ENCODE measurements at regions not wholly inside any gene's neighbourhood (a gene's known extent, or its start where the extent isn't known, plus 50 kb on each side); places are given as distances from the start of the nearest gene placed in this dataset.

DNA sequence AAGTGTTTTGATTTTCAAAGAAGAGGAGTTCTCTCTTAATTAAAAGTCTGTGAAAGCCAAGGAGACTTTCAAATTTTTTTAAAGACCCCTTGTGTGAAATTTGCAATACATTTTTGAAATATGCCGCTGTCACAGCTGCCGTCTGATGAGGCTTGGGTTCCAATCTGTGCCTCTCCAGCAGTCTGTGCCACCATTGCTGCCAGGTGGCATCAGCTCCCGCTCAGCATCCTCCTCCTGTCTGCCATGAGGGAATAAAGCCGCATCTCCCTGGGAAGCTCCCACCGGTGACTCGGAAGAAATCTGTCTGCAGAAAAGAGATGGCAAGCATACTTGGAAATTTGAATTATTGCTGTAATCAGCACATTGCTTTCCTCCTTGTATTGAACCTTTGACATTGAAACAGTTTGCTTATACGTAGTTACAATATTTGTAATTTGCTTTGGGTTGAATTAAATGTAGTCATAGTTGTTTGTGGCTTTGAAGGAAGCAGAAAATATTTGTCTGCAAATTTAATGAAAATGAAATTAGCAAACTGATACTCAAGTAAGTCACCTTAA is 145.7 kb upstream of the SNX2 start:
- TF ChIP-seq, protein P1, sequence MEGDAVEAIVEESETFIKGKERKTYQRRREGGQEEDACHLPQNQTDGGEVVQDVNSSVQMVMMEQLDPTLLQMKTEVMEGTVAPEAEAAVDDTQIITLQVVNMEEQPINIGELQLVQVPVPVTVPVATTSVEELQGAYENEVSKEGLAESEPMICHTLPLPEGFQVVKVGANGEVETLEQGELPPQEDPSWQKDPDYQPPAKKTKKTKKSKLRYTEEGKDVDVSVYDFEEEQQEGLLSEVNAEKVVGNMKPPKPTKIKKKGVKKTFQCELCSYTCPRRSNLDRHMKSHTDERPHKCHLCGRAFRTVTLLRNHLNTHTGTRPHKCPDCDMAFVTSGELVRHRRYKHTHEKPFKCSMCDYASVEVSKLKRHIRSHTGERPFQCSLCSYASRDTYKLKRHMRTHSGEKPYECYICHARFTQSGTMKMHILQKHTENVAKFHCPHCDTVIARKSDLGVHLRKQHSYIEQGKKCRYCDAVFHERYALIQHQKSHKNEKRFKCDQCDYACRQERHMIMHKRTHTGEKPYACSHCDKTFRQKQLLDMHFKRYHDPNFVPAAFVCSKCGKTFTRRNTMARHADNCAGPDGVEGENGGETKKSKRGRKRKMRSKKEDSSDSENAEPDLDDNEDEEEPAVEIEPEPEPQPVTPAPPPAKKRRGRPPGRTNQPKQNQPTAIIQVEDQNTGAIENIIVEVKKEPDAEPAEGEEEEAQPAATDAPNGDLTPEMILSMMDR (IDR thresholded peaks at IDR 0.05): no peak
- DNase-seq: no peak
- Mint-ChIP-seq H3K9me3 (no peaks in the 10 kb centered on the region; the same call in 1 of the 2 replicates), H3K4me1 (ENCODE audit: low read depth) (no peaks in the 10 kb centered on the region), H3K36me3 (ENCODE audit: low read depth) (no peaks in the 10 kb centered on the region), H3K27me3 (ENCODE audit: insufficient read depth) (no peaks in the 10 kb centered on the region), H3K27ac (no peak overlapping the region), H3K4me3 (no peak overlapping the region)

DNA sequence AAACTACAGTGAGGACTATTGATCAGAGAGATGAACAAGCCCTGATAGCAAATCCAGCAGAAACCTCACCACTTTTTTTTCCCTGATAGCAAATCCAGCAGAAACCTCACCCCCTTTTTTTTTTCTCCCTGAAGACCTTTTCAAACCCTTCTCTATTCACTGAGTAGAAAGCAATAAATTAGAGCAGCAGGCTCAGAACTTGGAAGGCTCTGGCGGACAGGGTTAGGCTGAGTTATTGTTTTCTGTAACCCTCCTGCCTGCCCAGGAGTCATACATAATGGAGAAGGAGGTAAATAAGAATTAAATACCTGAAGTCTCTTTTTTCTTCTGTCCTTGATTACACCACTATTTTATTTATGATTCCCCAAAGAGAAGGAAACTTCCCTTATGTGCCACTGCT is 136.3 kb upstream of the SNX2 start:
- H3K9me3 Mint-ChIP-seq: peaks cover 7% of the 10 kb centered on the region; the same call in 1 of the 2 replicates
- peaks cover 2% of the 10 kb centered on the region for H3K27me3 Mint-ChIP-seq (ENCODE audit: insufficient read depth)
- no peak for DNase-seq
- no peak overlapping the region for H3K27ac Mint-ChIP-seq
- TF ChIP-seq, protein P1 (IDR thresholded peaks at IDR 0.05): no peak
- H3K4me3 Mint-ChIP-seq: no peak overlapping the region
- H3K4me1 Mint-ChIP-seq (ENCODE audit: low read depth): no peaks in the 10 kb centered on the region
- H3K36me3 Mint-ChIP-seq (ENCODE audit: low read depth): no peaks in the 10 kb centered on the region

DNA sequence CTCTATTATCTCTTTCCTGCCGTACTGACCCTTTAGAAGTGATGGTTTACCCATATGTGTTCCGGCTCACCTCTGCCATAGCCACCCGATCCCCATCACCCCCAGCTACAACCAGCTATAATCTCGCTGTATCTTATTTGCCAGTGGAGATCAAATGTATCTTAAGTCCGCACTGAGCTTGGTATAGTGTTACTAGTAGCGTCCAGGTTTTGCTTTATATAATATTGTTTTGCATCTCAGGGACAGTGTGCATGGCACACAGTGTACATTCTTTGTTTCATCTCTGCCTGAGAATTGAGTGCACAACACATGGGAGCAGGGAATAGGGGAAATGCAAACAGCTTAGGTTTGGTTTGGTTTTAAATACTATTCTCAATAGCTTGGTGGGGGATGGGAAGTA is 135.8 kb upstream of the SNX2 start:
- Mint-ChIP-seq H3K4me3 (no peak overlapping the region), H3K4me1 (ENCODE audit: low read depth) (no peaks in the 10 kb centered on the region)

DNA sequence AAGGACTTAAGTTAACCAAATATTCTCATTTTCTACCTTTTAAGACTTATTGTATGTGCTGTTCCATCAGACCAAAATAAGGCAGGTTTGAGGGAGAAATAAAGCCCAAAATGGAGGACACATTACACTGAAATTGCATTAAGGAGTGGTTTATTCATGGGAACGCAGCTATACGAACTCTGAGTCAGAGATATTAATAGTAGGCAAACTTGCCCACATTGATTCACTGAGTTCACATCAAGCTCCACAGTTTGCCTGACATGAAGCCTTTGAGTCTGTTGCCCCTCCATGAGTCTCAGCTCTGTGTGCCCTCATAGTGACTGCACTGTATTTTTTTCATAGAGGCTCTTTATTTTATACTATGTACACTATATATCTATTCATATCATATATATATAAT is 135.0 kb upstream of the SNX2 start:
- TF ChIP-seq, protein P1 (IDR thresholded peaks at IDR 0.05): no peak
- peaks cover 2% of the 10 kb centered on the region for H3K27me3 Mint-ChIP-seq (ENCODE audit: insufficient read depth)
- no peaks in the 10 kb centered on the region for H3K36me3 Mint-ChIP-seq (ENCODE audit: low read depth)
- H3K9me3 Mint-ChIP-seq: peaks cover 7% of the 10 kb centered on the region; the same call in 1 of the 2 replicates
- no peak for DNase-seq
- no peak overlapping the region for H3K27ac Mint-ChIP-seq
- no peaks in the 10 kb centered on the region for H3K4me1 Mint-ChIP-seq (ENCODE audit: low read depth)
- no peak overlapping the region for H3K4me3 Mint-ChIP-seq

More for the DNA sequence above, 135.8 kb upstream of the SNX2 start:
- Mint-ChIP-seq H3K9me3 (peaks cover 7% of the 10 kb centered on the region; the same call in 1 of the 2 replicates), H3K27me3 (ENCODE audit: insufficient read depth) (peaks cover 2% of the 10 kb centered on the region), H3K27ac (no peak overlapping the region), H3K36me3 (ENCODE audit: low read depth) (no peaks in the 10 kb centered on the region)
- TF ChIP-seq, protein P1 (IDR thresholded peaks at IDR 0.05): no peak
- DNase-seq: no peak

DNA sequence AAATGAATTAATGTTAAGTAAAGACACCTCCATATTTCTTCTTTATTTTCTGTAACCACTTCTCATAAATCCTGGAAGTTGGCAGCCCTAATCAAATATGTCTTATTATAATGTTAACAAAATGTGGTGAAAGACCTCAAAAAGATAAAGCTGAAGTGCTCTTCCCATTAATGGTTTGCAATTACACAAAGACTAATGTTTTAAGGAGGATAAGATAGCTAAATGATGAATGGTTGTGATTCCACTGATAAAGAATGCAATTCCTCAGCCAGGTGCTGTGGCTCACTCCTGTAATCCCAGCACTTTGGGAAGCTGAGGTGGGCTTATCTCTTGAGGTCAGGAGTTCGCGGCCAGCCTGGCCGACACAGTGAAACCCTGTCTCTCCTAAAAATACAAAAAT is 125.8 kb upstream of the SNX2 start:
- no peaks in the 10 kb centered on the region for H3K4me1 Mint-ChIP-seq (ENCODE audit: low read depth)
- no peak overlapping the region for H3K27ac Mint-ChIP-seq
- no peaks in the 10 kb centered on the region for H3K9me3 Mint-ChIP-seq
- H3K36me3 Mint-ChIP-seq (ENCODE audit: low read depth): no peaks in the 10 kb centered on the region
- DNase-seq: no peak
- peaks cover 2% of the 10 kb centered on the region; the same call in 1 of the 2 replicates for H3K27me3 Mint-ChIP-seq (ENCODE audit: insufficient read depth)
- H3K4me3 Mint-ChIP-seq: no peak overlapping the region
- TF ChIP-seq, protein P1 (IDR thresholded peaks at IDR 0.05): no peak

Measured in HFFc6 (cell line).